ENCODE measurements at regions not wholly inside any gene's neighbourhood (a gene's known extent, or its start where the extent isn't known, plus 50 kb on each side); places are given as distances from the start of the nearest gene placed in this dataset.

DNA sequence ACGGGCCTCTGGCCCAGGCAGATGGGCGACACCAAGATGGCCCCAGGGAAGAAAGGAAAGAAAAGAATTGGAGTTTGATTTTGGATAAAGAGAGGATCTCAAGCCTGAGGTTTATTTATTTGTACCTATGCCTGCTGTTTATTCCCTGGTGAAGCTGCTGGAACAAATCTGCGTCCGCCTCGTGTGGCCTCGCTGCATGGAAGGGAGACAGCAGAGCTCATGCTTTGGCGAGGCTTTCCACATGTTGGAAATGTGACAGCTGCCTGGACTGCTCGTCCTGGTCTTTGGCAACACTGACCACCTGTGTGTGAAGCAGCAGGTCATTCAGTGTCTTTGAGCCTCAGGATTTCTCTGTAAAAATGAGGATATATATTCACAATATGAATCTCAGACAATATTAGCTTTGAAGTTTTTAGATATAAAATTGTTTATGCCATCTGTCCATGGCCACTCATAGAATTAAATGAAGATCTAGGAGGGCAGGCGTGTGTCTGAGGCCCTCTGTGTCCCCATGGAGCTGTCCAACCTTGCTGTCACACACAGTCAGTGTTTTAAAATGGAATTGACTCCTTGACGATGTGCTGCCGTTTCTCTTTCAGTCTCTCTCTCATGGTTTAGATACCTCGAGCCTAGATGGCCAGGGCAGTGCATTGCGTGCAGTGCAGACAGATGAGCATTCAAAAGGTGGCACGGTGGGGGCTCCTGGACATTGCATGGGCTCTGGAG lies 94.3 kb downstream of the SOCS6 start:
- Histone ChIP-seq H3K4me1 (ENCODE audit: control insufficient read depth in 1 of 2, insufficient read depth in 2 of 2, low read length in 2 of 2) (no peaks in the 10 kb centered on the region), H3K36me3 (ENCODE audit: control insufficient read depth in 1 of 2, insufficient read depth in 2 of 2, low read length in 2 of 2) (no peaks in the 10 kb centered on the region), H3K9me3 (ENCODE audit: control insufficient read depth in 1 of 2, low read length in 2 of 2) (no peaks in the 10 kb centered on the region), H3K4me3 (ENCODE audit: low read depth in 1 of 2, low read length in 2 of 2) (no peak overlapping the region), H3K27ac (ENCODE audit: low read length) (no peak overlapping the region), H3K27me3 (ENCODE audit: low read depth, low read length) (no peaks in the 10 kb centered on the region)

DNA sequence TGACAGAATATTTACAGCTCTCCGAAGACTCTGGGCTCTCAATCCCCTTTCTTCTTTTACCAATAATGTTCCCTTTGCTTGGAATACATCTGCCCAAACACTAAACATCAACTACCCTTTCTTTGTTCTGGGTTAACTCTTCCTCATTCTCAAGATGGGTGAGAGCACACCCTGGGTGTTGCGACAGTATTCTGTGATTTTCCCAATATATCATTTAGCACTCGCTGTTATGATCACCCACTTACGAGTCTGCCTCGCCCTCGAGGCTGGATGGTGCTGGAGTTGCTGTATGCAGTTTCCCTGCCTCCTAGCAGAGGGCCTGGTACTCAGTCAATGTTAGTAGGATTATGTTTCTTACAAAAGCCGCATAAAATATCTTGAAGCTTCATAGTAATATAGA lies 93.2 kb downstream of the SOCS6 start:
- H3K27me3 ChIP-seq (ENCODE audit: low read depth, low read length), result no peaks in the 10 kb centered on the region
- peaks cover 0 to 4% of the 10 kb centered on the region in 2 donors for H3K4me1 ChIP-seq (ENCODE audit: control insufficient read depth in 1 of 2, insufficient read depth in 2 of 2, low read length in 2 of 2)
- H3K9me3 ChIP-seq (ENCODE audit: control insufficient read depth in 1 of 2, low read length in 2 of 2), result no peaks in the 10 kb centered on the region
- H3K4me3 ChIP-seq (ENCODE audit: low read depth in 1 of 2, low read length in 2 of 2), result no peak overlapping the region
- no peaks in the 10 kb centered on the region for H3K36me3 ChIP-seq (ENCODE audit: control insufficient read depth in 1 of 2, insufficient read depth in 2 of 2, low read length in 2 of 2)
- H3K27ac ChIP-seq (ENCODE audit: low read length), result no peak overlapping the region

DNA sequence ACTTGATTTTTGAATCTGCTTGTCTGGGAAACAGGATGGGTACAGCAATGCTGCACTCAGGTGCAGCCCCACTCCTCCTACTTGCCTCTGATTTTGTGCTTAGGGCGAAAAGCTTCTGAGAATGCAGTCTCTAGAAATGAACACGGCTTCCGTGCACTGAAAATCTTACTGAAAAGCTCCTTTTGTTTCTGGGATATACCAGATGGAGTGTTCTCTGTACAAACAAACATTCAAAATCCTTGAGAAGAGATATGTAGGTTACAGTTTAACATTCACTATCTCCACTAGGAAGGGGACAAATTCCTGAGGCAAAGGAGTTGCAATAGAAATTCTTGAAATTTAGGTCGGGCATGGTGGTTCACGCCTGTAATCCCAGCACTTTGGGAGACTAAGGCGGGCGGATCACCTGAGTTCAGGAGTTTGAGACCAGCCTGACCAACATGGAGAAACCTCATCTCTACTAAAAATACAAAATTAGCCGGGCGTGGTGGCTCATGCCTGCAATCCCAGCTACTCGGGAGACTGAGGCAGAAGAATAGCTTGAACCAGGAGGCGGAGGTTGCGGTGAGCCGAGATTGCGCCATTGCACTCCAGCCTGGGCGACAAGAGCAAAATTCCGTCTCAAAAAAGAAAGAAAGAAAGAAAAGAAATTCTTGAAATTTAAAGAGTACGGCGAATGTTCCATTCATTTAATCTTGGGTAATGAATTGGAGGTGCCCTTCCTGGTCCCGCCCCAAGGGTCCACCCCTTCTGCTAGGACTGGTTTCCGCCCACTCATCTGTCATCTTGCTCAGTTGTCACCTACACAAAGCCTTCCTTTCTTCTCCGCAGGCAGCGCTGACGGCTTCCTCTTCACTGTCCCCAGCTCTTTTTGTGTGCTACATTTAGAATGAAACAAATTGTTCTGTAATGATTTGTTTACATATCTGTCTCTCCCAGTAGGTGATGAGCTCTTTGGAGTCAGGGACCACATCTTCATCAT lies 92.4 kb downstream of the SOCS6 start:
- Histone ChIP-seq H3K4me1 (ENCODE audit: control insufficient read depth in 1 of 2, insufficient read depth in 2 of 2, low read length in 2 of 2) (peaks cover 0 to 4% of the 10 kb centered on the region in 2 donors), H3K36me3 (ENCODE audit: control insufficient read depth in 1 of 2, insufficient read depth in 2 of 2, low read length in 2 of 2) (no peaks in the 10 kb centered on the region), H3K4me3 (ENCODE audit: low read depth in 1 of 2, low read length in 2 of 2) (no peak overlapping the region), H3K27ac (ENCODE audit: low read length) (no peak overlapping the region), H3K27me3 (ENCODE audit: low read depth, low read length) (no peaks in the 10 kb centered on the region), H3K9me3 (ENCODE audit: control insufficient read depth in 1 of 2, low read length in 2 of 2) (no peaks in the 10 kb centered on the region)
